ENCODE measurements at regions not wholly inside any gene's neighbourhood (a gene's known extent, or its start where the extent isn't known, plus 50 kb on each side); places are given as distances from the start of the nearest gene placed in this dataset.

DNA sequence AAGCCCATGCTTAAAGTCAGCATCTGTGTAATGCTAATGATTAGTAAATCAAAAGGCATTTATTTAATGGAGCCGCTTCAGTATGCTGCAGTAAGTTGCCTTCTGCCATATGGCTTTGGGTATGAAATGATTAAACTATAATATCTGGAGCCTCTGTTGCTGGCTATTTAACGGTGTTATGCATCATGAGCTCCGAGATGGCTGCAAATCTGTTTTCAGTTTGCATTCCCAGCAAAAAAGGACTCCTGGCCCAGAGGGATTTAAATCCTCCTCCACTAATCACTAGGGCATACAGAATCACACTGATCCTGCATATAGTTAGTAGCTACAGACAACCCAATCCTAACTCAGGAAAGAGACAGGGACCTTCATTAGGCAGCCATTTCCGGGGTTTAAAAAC lies 171.5 kb upstream of the EEA1 start:
- TF ChIP-seq EZH2 (IDR thresholded peaks at IDR 0.05; ENCODE audit: borderline replicate concordance, insufficient read depth, low read length, poor library complexity, severe bottlenecking) (no peak), EP300 (conservative IDR thresholded peaks at IDR 0.05; ENCODE audit: poor library complexity, severe bottlenecking) (no peak)

Measured in neural cell (in vitro differentiated cells).